Uterus (tissue), 3 donors: ENCODE measurements at regions not wholly inside any gene's neighbourhood (a gene's known extent, or its start where the extent isn't known, plus 50 kb on each side); places are given as distances from the start of the nearest gene placed in this dataset.

Source experiments
- DNase-seq, 2 donors: peaks; one replicate each; pipeline ENCODE4 v3.0.0-alpha.2; 2019 to 2020
- H3K27ac ChIP-seq, 2 donors: fragments of 200-600 bp; sonication (generic); 1 replicate in 1 of 2; 2 replicates in 1 of 2; pipeline ENCODE4 v1.5.1; 2016 to 2018
- H3K27me3 ChIP-seq, 2 donors: fragments of 200-600 bp; sonication (generic); one replicate each; pipeline ENCODE4 v1.5.1; 2018 to 2019; ENCODE audit warnings: control low read depth in 1 of 2
- H3K36me3 ChIP-seq, 2 donors: fragments of 200-600 bp; sonication (generic); one replicate each; pipeline ENCODE4 v1.5.1; 2019; ENCODE audit warnings: control low read depth in 1 of 2
- H3K4me1 ChIP-seq, 2 donors: fragments of 200-600 bp; sonication (generic); one replicate each; pipeline ENCODE4 v1.5.1; 2018 to 2019; ENCODE audit warnings: control low read depth in 1 of 2
- H3K4me3 ChIP-seq, 2 donors: fragments of 200-600 bp; sonication (generic); 1 replicate in 1 of 2; 2 replicates in 1 of 2; pipeline ENCODE4 v1.5.1; 2018 to 2019; ENCODE audit warnings: mild to moderate bottlenecking in 1 of 2
- H3K9me3 ChIP-seq, 2 donors: fragments of 200-600 bp; sonication (generic); one replicate each; pipeline ENCODE4 v1.5.1; 2019; ENCODE audit warnings: control low read depth in 1 of 2
- CTCF ChIP-seq, 4 experiments: fragments of 200-600 bp in 2 of 4; fragments of 450-650 bp in 2 of 4; sonication (generic) in 2 of 4; IDR thresholded peaks; one replicate each; pipeline ENCODE4 v1.5.1; 2016 to 2019; ENCODE audit warnings: antibody characterized with exemption in 4 of 4, mild to moderate bottlenecking in 2 of 4, moderate library complexity in 1 of 4
- POLR2A ChIP-seq, 2 donors: fragments of 450-650 bp; IDR thresholded peaks; one replicate each; pipeline ENCODE4 v1.6.1; 2016; ENCODE audit warnings: antibody characterized with exemption in 2 of 2, mild to moderate bottlenecking in 1 of 2, moderate library complexity in 1 of 2
- intact Hi-C: fragments of 100-400 bp; cut with DNase I; formaldehyde crosslinking; loops from one replicate; pipeline ENCODE4 v1.15.1; 2023; ENCODE audit warnings: low total_unique reads
- donor health status: DM: yes; HTN: yes; CAD: no.

- intact Hi-C loops, result no loop called here
- TF ChIP-seq POLR2A (IDR thresholded peaks at IDR 0.05) (no peak), CTCF (IDR thresholded peaks at IDR 0.05) (no peak)
- Histone ChIP-seq H3K4me1 (no peaks in the 10 kb centered on the region), H3K27me3 (no peaks in the 10 kb centered on the region), H3K4me3 (no peak overlapping the region), H3K27ac (no peak overlapping the region), H3K9me3 (no peaks in the 10 kb centered on the region), H3K36me3 (no peaks in the 10 kb centered on the region)
- DNase-seq, result no peak
Measured at GRCh38 chr20:12223057-12223456, 305.4 kb downstream of the BTBD3 start.

- no peak for DNase-seq
- no peak for TF ChIP-seq CTCF (IDR thresholded peaks at IDR 0.05)
- no peak for TF ChIP-seq POLR2A (IDR thresholded peaks at IDR 0.05)
- intact Hi-C loops, result no loop called here
- Histone ChIP-seq H3K4me3 (no peak overlapping the region), H3K4me1 (no peaks in the 10 kb centered on the region), H3K27me3 (no peaks in the 10 kb centered on the region), H3K27ac (no peak overlapping the region), H3K9me3 (no peaks in the 10 kb centered on the region), H3K36me3 (no peaks in the 10 kb centered on the region)
Measured at GRCh38 chr20:12225898-12226297, 308.2 kb downstream of the BTBD3 start.

- H3K27me3 ChIP-seq, result no peaks in the 10 kb centered on the region
- no peak overlapping the region for H3K4me3 ChIP-seq
- no peaks in the 10 kb centered on the region for H3K9me3 ChIP-seq
- H3K36me3 ChIP-seq, result no peaks in the 10 kb centered on the region
- H3K27ac ChIP-seq, result no peak overlapping the region
- no peaks in the 10 kb centered on the region for H3K4me1 ChIP-seq
- intact Hi-C loops, result no loop called here
- TF ChIP-seq CTCF (IDR thresholded peaks at IDR 0.05), result no peak
- TF ChIP-seq POLR2A (IDR thresholded peaks at IDR 0.05), result no peak
- DNase-seq, result no peak
Measured at GRCh38 chr20:12229891-12230290, 312.2 kb downstream of the BTBD3 start.

- intact Hi-C loops, result no loop called here
- H3K4me3 ChIP-seq, result no peak overlapping the region
- peak in 1 of 2 donors; percentile 38 for DNase-seq
Measured at GRCh38 chr20:12237772-12238171, 320.1 kb downstream of the BTBD3 start.

GRCh38 chr20:12241065-12241464, 323.4 kb downstream of the BTBD3 start:
- Histone ChIP-seq H3K4me3 (no peak overlapping the region), H3K4me1 (no peaks in the 10 kb centered on the region), H3K27ac (no peak overlapping the region), H3K27me3 (no peaks in the 10 kb centered on the region), H3K9me3 (no peaks in the 10 kb centered on the region), H3K36me3 (no peaks in the 10 kb centered on the region)
- TF ChIP-seq POLR2A (IDR thresholded peaks at IDR 0.05), result no peak
- no peak for TF ChIP-seq CTCF (IDR thresholded peaks at IDR 0.05)
- DNase-seq, result no peak
- intact Hi-C loops, result no loop called here

More at GRCh38 chr20:12237772-12238171, 320.1 kb downstream of the BTBD3 start:
- Histone ChIP-seq H3K36me3 (no peaks in the 10 kb centered on the region), H3K4me1 (no peaks in the 10 kb centered on the region), H3K27ac (no peak overlapping the region), H3K27me3 (no peaks in the 10 kb centered on the region), H3K9me3 (no peaks in the 10 kb centered on the region)
- TF ChIP-seq CTCF (IDR thresholded peaks at IDR 0.05) (no peak), POLR2A (IDR thresholded peaks at IDR 0.05) (no peak)
